CD4-positive, alpha-beta T cell treated with Interleukin-10 for 1 hour (primary cell): ENCODE measurements at regions not wholly inside any gene's neighbourhood (a gene's known extent, or its start where the extent isn't known, plus 50 kb on each side); places are given as distances from the start of the nearest gene placed in this dataset.
"Not testable (repeated sequence)": the region's sequence is repeated elsewhere in the genome, so short reads cannot be mapped to it uniquely, and the experiment has no call there.

Experiments
- DNase-seq: peaks from one replicate; pipeline ENCODE4 v3.0.0-alpha.2; 2020

DNA sequence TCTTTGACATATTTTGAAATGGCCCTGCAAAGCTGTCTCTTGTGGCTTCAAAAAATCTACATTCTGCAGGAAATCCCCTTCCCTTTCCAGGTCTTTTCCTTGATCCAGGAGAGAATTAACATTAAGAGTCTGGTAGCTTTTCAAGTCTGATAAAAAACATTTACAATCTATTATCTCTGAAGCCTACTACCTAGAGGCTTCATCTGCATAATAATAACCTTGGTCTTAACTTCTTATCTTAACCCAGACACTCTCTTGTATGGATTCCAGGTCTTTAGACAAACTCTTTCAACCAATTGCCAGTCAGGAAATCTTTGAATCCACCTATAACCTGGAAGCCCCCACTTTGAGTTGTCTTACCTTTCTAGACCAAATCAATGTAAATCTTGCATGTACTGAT lies 179.3 kb upstream of the ZC3H15 start:
- no peak for DNase-seq

DNA sequence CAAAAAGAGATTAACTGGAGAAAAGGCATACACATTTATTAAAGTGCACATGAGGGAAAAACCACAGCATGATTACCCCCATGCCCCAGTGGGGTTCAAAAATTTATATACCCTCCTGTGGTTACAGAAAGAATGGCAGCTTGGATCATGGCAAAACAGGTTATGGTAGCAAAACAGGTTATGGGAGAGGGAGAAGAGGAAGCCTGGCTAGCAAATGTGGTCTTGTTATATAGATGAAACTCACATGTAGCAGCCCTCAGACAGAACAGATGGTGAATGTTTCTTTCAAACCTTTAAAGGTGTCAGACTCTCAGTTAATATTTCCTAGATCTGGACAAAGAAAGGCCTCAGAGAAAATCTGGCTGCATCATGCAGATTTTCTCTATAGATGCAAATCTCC lies 178.2 kb upstream of the ZC3H15 start:
- DNase-seq, result no peak

DNA sequence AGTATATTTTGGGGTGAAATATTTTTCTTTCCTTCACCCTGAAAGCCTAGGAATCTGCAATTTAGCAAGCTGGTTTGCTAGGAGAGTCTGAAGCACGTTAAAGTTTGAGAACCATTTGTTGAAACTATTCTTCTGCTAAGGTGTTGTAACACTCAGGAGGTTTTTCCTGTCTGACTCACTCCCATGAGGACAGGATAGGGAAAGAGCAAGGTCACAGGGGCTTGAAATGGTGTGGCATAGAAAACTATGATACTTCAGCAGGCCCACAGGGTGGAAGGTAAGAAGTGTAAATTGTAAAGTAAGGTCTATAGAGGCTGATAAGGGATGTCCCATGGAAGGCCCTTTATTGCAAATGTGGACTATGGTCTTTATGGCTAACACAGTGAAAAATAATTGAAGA lies 177.7 kb upstream of the ZC3H15 start:
- no peak for DNase-seq

DNA sequence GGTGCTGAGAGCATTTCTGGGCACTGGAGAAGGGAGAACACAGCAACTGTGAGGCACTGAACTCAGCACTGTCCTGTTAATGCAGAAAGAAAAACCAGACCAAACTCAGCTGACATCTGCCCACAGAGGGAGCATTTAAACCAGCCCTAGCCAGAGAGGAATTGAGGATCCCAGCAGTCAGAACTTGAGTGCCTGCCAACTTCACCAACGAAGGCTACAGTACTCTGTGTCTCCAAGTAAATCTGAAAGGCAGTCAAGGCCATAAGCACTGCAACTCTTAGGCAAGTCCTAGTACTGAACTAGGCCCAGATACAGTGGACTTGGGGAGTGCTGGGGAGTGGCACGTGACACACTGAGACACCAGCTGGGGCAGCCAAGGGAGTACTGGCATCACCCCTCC lies 176.2 kb upstream of the ZC3H15 start:
- no peak for DNase-seq

DNA sequence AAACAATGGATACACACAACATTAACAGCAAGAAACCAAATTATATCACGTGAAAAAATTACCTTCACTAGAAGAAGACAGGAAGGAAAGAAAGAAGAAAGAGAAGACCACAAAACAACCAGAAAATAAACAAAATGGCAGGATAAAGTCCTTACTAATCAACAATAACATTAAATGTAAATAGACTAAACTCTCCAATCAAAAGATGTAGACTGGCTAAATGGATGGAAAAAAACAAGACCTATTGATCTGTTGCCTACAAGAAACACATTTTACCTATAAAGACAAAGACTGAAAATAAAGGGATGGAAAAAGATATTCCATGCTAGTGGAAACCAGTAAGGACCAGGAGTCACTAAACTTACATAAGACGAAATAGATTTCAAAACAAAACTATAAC lies 167.0 kb upstream of the ZC3H15 start:
- DNase-seq, result no peak

DNA sequence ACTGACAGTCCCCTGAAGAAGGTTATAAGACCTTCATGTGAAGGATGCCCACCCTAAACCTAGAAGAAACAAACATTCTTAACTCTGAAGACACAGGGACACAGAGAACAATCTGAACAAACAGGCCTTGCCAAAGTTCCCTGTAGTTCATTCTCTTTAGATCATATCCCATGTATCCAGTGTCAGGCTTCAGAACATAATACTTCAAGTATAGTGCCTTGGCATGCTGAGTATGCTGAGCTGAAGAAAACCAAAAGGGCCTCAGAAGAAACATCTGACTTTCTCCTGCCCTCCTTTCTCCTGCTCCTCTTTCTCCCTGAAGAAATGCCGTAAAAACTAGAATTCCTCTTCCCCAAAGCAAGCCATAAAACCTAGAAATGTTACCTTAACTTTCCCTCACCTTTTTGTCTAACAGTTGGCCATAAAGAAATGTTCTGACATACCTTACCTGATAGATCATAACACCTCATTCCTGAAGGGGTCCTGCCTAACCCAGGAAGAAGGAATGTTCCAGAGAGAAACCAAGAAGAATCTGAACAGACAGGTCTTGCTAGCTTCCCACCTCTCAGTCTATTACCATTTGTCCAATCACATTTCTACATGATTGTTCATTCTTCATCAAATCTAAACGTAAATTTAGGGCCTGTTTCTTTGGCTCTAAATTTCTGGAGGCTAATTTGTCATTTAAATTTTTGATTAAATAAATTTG lies 160.1 kb upstream of the ZC3H15 start:
- no peak for DNase-seq

DNA sequence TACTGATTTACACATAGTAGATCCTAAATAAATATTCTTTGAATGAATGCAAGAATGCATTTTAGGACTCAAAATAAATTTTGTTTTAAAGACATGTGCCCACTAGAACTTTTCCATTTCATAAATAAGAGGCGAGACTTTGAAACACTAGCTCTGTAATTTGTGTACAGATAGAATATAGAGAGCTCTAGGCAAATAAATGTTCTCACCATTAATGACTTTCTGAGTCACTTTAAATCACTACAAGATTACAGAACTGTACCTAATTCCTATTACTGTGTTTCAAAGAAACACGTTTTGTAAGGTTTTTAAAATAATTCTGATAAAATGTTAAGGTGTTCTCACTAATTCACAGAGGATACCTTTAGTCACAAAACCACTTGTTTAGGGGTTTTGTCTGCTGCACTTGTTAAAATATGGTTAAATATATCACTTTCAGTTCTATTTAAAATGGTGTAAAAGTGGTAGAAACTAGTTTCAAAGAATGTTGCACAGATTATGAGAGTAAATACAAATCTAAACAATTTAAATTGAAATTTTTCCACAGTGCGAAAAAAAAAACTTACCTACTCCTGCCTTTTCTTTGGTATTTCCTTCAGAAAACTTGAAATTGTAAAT lies 158.7 kb upstream of the ZC3H15 start:
- DNase-seq, result no peak

DNA sequence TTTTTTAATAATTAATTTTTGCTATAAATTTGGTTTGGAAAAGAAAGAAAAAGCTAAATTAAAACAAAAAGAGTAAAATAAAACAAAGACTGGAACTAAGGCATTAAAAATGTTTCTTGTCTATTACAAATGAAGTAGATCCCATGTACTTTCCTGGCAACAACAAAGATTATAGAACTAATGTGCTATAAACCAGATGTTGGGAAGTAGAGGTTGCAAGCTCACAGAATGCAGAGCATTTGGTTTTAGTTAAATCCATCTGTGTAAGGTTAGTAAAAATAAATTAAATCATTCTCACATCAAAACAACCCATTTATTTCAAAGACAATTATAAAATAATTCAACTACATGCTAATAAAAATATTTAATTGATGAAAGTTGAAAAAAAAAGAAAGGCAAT lies 157.2 kb upstream of the ZC3H15 start:
- DNase-seq, result no peak

DNA sequence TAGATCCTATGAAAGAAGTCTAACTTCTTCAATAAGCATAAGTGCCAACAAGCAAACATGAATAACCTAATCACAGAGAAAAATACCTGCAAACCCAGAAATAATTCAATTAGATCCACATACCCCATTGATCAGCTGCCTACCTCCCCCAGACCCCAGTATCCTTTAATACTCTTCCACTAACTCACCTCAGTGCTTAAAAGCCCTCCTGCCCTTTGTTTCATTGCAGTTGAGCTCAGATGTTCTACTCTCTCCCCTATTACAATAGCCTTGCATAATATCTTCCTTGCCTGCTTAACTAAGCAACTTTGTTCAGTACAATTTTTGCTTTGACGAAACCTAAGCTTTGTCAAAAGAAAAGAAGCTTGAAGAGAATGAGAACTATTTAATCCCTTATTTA lies 156.0 kb upstream of the ZC3H15 start:
- no peak for DNase-seq

DNA sequence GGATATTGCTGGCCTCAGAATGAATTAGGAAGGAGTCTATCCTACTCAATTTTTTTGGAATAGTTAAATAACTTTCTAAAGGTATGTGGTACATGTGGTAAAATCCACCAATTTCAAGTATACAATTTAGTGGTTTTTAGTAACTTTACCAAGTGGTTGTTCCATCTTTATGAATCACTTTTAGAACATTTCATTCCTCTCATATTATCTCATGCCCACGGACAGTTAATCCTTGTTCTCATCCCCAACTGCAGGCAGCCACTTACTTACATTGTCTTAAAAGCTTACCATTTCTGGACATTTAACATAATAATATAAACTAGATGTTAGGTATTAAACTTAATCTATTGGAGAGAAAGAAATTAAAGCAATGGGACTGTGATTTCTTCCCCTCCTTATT lies 146.3 kb upstream of the ZC3H15 start:
- DNase-seq, result no peak

DNA sequence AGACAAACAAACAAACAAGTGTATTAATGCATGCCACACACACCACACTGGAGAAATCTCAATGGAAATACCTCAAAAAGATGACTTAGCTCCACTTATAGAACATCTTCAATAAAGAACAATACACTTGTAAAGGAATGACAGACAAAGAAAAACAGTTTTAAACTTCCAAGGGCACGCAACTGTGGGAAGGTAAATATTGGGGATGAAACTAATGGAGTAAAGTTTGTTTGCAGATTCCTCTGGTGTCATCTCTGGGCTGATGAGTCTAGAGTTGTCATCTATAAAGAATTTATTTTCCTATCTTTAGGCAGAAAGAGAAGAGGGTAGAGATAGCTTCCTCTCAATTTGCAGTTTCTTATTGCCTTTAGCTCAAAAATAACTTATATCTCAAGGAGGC lies 144.0 kb upstream of the ZC3H15 start:
- no peak for DNase-seq

DNA sequence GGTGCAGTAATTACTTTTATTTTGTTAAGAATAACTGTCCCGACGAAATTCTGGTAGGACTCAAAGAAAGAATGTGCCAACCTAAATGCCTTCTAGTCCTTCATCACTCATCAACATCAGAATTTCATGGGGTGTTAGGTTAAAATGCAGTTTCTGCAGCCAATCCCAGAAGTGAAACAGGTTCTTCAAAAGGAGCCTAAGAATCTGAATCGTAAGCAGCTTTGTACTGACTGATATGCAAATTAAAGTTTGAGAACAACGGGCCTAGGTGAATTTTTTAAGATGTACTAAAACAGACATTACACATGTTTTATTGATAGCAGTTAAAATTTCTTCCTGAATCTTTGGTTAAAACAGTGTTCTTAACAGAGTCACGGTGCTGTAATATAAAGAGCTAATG lies 140.3 kb upstream of the ZC3H15 start:
- no peak for DNase-seq

DNA sequence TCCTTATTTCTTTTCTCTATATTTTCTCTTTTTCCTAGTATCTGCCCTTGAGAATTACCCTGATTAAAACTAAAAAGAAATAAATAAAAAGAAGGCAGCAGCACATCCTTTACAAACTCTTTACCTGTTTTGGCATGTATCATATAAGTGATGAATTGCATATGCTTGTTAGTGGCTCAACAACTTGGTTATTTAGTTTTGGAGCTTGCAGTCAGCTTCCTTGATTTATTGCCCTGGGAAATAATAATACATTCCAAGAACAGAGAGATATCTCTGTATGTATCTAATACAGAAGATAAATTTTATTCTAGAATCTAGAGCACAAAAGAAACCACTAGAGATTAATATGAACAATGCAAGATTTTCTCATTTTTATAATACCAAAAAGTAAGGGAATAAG lies 139.8 kb upstream of the ZC3H15 start:
- DNase-seq, result no peak

DNA sequence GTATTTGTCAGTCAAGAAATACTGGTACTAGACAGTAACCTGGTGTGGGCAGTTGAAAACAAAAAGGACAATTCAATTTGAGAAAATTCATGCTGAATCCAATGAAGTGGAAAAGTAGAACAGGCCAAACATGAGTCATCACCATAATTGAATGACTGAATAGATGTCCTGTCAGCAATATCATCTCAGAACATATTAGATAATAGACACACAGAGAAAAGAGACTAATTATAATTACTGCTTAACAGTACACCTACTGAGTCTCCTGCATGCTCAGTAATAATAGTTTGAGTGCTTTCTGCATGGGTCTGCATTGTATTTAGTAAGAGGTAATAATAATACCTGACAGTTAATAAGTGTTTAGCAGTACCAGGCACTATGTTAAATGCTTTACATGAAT lies 138.6 kb upstream of the ZC3H15 start:
- no peak for DNase-seq

DNA sequence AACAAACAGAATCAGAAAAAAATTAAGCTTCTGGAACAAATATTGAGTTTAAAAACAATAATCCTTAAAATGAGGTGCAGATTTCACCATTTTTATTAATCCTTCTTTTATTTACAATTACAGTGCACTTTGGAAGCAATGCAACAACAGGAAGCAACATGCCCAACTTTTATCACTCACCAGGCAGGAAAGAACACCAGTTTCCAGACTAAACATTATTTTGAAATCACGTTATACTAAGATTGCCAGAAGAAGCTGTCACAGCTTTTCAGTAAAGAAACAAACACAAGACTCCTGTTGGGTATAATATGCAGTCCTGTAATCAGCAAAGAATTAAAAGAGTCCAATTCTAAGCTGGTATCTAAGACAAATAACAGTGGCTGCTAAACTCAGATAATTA lies 137.9 kb upstream of the ZC3H15 start:
- no peak for DNase-seq

DNA sequence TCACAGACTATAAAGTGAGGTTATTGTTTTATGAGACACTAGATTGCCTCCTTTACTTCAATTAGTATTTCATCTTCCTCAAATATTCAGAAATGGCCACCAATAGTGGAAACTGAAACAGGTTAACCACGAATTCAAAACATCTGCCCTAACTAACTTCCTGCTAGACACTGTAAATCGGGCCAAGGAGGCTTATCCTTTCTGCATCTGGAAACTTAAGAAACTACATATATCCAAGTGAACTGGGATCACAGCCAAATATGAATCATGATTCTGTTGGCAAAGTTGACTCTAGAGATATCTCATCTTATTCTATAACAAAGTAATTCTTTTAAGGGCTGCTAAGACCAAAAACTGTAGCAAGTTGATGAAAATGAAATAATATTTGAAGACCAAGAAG lies 136.6 kb upstream of the ZC3H15 start:
- DNase-seq, result no peak

DNA sequence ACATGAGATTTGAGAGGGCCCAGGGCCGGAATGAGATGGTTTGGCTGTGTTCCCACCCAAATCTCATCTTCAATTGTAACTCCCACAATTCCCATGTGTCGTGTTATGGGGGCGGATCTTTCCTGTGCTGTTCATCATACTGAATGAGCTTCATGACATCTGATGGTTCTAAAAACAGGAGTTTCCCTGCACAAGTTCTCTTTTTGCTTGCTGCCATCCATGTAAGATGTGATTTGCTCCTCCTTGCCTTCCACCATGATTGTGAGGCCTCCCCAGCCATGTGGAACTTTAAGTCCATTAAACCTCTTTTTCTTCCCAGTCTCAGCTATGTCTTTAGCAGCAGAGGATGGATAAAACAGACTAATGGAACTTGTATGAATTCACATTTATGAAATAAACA lies 131.9 kb upstream of the ZC3H15 start:
- DNase-seq, result not testable (repeated sequence)

DNA sequence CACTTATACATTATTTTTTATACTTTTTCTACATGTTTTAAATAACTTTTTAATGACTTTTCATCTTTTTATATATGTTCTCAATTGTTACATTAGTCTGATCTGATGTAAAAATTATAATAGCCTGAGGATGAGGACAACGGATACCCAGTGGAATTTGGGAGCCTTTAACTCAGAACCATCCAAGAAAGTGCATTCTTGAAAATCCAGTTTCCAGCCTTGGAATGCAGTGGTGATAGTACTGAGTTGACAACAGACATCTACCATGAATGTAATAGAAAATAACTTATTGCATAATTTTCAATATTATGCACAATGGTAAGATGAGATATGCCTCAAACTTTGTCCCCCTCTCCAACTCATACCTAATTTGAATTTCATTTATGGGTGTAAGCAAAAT lies 120.7 kb upstream of the ZC3H15 start:
- no peak for DNase-seq

DNA sequence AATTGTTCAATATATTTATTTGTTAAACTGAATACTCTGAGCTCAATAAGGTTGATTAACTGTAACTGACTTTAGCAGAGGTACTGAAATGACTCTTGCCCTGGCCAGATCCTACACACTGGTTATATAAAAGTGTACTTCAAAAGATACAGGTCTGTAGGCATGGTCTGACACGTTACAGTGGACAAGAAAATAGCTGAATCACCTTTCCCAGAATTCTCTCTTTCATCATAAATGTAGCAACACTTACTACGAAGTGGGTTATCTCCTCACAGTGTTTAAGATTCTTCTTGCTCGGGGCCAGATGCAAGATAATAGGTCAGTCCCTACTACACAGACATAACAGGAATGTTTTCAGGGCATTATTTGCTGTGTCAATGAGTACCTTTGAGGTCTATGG lies 107.0 kb upstream of the ZC3H15 start:
- no peak for DNase-seq

DNA sequence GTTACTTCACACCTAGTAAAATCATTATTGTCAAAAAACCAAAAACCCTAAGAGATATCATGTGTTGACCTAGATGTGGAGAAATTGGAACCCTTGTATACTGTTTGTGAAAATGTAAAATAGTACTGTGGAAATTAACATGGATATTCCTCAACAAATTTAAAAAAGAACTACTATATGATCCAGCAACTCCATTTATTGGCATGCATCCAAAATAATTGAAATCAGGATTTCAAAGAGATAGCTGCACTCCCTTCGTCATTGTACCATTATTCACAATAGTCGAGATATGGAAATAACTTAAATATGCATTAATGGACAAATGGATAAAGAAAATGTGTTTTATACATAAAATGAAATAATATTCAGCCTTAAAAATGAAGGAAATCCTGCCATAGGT lies 105.3 kb upstream of the ZC3H15 start:
- no peak for DNase-seq

DNA sequence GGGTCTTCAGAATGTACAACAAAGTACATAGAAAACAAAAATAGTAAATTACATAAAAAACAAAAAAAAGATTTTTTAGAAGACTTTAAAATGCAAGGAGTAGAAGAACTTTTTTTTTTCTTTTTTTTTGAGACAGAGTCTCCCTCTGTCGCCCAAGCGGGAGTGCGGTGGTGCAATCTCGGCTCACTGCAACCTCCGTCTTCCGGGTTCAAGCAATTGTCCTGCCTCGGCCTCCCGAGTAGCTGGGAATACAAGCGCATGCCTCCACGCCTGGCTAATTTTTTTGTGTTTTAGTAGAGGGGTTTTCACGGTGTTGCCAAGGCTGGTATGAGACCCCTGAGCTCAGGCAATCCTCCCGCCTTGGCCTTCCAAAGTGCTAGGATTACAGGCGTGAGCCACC lies 104.5 kb upstream of the ZC3H15 start:
- no peak for DNase-seq

DNA sequence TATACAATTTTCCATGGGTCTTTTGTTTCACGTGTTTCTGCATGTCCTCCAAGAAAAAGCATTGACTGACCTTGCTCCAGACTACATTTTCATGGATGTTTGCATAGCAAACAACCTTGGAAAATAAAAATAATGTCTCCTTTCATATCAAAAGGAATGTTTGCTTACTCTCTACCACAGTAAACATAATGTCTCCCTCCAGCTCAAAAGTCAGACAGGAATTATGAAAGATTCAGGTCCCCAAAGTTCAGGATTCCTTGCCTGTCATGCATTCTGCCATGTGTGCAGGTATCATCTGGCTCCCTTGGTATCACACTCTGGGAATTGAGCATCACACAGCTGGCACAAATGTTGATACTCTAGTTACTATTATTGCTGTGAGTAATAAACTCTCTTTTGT lies 103.1 kb upstream of the ZC3H15 start:
- DNase-seq, result no peak

DNA sequence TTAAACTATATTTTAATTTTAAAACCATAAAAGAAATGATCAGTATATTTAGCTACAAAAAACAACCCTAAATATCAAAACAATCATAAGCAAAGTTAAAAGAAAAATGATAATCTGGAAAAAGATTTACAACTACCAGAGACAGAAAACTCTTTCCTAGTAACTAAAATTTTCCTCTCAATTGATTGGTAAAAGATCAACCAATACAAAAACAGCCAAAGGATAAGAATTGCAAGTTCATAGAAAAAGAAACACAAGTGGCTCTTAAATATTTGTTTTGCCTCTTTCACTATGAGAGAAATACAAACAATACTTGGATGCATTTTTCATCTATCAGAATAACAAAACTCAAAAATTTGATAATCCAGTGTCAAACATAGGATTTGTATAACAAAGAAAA lies 101.8 kb upstream of the ZC3H15 start:
- DNase-seq, result no peak

DNA sequence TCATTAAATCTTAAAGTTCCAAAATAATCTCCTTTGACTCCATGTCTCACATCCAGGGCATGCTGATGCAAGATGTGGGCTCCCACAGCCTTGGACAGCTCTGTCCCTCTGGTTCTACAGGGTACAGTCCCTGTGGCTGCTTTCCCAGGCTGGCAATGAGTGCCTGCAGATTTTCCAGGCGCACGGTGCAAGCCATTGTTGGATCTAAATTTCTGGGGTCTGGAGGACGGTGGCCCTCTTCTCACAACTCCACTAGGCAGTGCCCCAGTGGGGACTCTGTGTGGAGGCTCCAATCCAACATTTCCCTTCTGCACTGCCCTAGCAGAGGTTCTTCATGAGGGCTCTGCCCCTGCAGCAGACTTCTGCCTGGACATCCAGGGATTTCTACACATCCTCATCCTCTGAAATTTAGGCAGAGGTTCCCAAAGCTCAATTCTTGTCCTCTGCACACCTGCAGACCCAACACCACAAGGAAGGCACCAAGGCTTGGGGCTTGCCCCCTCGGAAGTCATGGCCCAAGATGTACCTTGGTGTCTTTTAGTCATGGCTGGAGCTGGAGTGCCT lies 100.3 kb upstream of the ZC3H15 start:
- DNase-seq, result not testable (repeated sequence)

DNA sequence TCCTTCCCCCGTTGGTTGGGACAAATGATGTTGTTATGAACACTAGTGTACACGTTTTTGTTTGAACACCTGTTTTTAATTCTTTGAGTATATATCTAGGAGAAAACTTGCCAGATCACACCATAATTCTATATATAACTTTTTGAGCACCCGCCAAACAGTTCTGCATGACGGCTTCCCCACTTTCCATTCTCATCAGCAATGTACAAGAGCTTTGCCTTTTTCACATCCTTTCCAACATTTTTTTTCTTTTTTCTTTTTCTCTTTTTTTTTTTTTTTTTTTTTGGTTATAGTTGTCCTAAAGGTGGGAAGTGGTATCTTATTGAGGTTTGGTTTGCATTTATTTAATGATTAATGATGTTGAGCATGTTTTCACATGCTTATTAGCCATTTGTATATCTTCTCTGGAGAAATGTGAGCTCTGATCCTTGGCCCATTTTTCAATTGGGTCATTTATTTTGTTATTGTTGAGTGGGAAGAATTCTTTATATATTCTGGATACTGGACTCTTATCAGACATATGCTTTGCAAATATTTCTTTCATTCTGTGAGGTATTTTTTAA lies 86.9 kb upstream of the ZC3H15 start:
- DNase-seq, result no peak
